ENCODE measurements at regions not wholly inside any gene's neighbourhood (a gene's known extent, or its start where the extent isn't known, plus 50 kb on each side); places are given as distances from the start of the nearest gene placed in this dataset.

DNA sequence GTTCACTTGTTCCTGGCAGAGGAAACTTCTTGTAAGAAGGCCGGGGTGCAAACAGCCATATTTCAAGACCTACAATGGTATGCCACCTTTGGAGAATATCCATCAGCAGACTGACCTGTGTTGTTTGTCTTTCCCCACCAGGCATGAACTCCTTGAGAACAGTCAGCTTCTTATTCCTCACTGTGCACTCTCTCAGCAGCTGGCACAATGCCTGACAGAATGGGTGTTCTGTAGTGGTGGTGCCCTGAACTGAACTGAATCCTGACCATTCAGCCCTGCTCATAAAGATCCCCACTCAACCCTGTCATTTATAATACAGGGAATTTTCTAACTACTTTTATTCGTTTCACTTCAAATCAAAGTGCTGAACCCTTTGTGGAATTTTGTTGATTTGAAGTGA, 206.9 kb downstream of the COX7C start:
- H3K79me2 ChIP-seq (ENCODE audit: control insufficient read depth, insufficient read depth, low read length) = no peaks in the 10 kb centered on the region
- no peak overlapping the region for H3K4me3 ChIP-seq (replicated peaks in 1 of 4; ENCODE audit: control extremely low read depth in 1 of 4, insufficient read depth in 1 of 4, low read depth in 3 of 4, low read length in 4 of 4)
- H3K9me3 ChIP-seq (ENCODE audit: control insufficient read depth, insufficient read depth, low read depth, low read length) = no peaks in the 10 kb centered on the region
- no peak for TF ChIP-seq EZH2 (IDR thresholded peaks at IDR 0.05; ENCODE audit: low read length, missing control alignments)
- TF ChIP-seq, protein P1, sequence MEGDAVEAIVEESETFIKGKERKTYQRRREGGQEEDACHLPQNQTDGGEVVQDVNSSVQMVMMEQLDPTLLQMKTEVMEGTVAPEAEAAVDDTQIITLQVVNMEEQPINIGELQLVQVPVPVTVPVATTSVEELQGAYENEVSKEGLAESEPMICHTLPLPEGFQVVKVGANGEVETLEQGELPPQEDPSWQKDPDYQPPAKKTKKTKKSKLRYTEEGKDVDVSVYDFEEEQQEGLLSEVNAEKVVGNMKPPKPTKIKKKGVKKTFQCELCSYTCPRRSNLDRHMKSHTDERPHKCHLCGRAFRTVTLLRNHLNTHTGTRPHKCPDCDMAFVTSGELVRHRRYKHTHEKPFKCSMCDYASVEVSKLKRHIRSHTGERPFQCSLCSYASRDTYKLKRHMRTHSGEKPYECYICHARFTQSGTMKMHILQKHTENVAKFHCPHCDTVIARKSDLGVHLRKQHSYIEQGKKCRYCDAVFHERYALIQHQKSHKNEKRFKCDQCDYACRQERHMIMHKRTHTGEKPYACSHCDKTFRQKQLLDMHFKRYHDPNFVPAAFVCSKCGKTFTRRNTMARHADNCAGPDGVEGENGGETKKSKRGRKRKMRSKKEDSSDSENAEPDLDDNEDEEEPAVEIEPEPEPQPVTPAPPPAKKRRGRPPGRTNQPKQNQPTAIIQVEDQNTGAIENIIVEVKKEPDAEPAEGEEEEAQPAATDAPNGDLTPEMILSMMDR (conservative IDR thresholded peaks at IDR 0.05 in 1 of 2, IDR thresholded peaks at IDR 0.05 in 1 of 2; ENCODE audit: low read depth in 1 of 2, low read length in 2 of 2) = no peak
- H3K4me2 ChIP-seq (ENCODE audit: extremely low read depth, insufficient read depth, low read length) = no peak overlapping the region
- no peaks in the 10 kb centered on the region for H3K27me3 ChIP-seq (ENCODE audit: control insufficient read depth, insufficient read depth, low read length)
- no peak for DNase-seq (ENCODE audit: low read depth in 2 of 2)
- no peaks in the 10 kb centered on the region for H3K4me1 ChIP-seq (ENCODE audit: control insufficient read depth, extremely low read depth, insufficient read depth, low read length)
- no peaks in the 10 kb centered on the region for H3K36me3 ChIP-seq (ENCODE audit: control insufficient read depth, insufficient read depth, low read length)
- no peak overlapping the region for H3K27ac ChIP-seq (ENCODE audit: insufficient read depth, low read length)
- H4K20me1 ChIP-seq (ENCODE audit: control insufficient read depth, extremely low read depth, insufficient read depth, low read length) = no peaks in the 10 kb centered on the region
- H3K9ac ChIP-seq (ENCODE audit: insufficient read depth, low read length) = no peak overlapping the region
- H2AFZ ChIP-seq (ENCODE audit: low read length) = no peak overlapping the region

DNA sequence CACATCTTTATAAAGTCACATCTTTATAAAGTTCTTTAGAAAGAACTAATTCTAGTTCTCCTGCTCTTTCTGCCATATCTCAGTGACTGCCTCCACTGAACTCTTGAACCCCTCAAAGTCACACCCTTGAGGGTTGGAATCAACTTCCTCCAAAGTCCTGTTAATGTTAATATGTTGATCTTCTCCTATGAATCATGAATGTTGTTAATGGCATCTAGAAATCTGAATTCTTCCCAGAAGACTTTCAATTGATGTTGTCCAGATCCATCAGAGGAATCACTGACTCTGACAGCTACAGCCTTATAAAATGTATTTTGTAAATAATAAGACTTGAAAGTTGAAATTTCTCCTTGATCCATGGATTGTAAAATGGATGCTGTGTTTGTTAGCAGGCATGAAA, 213.4 kb downstream of the COX7C start:
- no peaks in the 10 kb centered on the region for H3K9me3 ChIP-seq (ENCODE audit: control insufficient read depth, insufficient read depth, low read depth, low read length)
- no peaks in the 10 kb centered on the region for H3K79me2 ChIP-seq (ENCODE audit: control insufficient read depth, insufficient read depth, low read length)
- TF ChIP-seq, protein P1 (conservative IDR thresholded peaks at IDR 0.05 in 1 of 2, IDR thresholded peaks at IDR 0.05 in 1 of 2; ENCODE audit: low read depth in 1 of 2, low read length in 2 of 2) = no peak
- TF ChIP-seq EZH2 (IDR thresholded peaks at IDR 0.05; ENCODE audit: low read length, missing control alignments) = no peak
- H3K36me3 ChIP-seq (ENCODE audit: control insufficient read depth, insufficient read depth, low read length) = no peaks in the 10 kb centered on the region
- no peak overlapping the region for H3K27ac ChIP-seq (ENCODE audit: insufficient read depth, low read length)
- no peaks in the 10 kb centered on the region for H4K20me1 ChIP-seq (ENCODE audit: control insufficient read depth, extremely low read depth, insufficient read depth, low read length)
- no peaks in the 10 kb centered on the region for H3K4me1 ChIP-seq (ENCODE audit: control insufficient read depth, extremely low read depth, insufficient read depth, low read length)
- H3K4me3 ChIP-seq (replicated peaks in 1 of 4; ENCODE audit: control extremely low read depth in 1 of 4, insufficient read depth in 1 of 4, low read depth in 3 of 4, low read length in 4 of 4) = no peak overlapping the region
- no peak overlapping the region for H3K9ac ChIP-seq (ENCODE audit: insufficient read depth, low read length)
- no peak overlapping the region for H3K4me2 ChIP-seq (ENCODE audit: extremely low read depth, insufficient read depth, low read length)
- no peaks in the 10 kb centered on the region for H3K27me3 ChIP-seq (ENCODE audit: control insufficient read depth, insufficient read depth, low read length)
- DNase-seq (ENCODE audit: low read depth in 2 of 2) = no peak
- no peak overlapping the region for H2AFZ ChIP-seq (ENCODE audit: low read length)

DNA sequence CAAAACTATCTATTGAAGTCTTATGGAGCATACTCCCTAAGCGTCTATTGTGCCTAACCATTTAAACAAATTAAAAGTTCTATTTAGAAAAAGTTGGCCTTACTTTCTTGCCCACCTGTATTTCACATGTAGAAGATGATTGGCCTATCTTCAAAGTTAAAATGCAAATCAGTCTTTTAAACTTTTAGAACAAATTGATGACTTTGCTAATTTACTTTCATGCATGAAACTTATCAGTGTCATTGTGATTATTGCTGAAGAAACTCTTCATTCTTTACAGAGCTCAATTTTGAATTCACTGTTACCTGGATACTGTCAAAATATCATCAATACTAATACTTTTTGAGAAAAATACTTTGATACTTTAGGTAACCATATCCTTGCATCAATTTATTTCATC, 216.1 kb downstream of the COX7C start:
- Histone ChIP-seq H3K9me3 (ENCODE audit: control insufficient read depth, insufficient read depth, low read depth, low read length) (no peaks in the 10 kb centered on the region), H3K27me3 (ENCODE audit: control insufficient read depth, insufficient read depth, low read length) (no peaks in the 10 kb centered on the region), H3K9ac (ENCODE audit: insufficient read depth, low read length) (no peak overlapping the region), H3K36me3 (ENCODE audit: control insufficient read depth, insufficient read depth, low read length) (no peaks in the 10 kb centered on the region), H3K4me1 (ENCODE audit: control insufficient read depth, extremely low read depth, insufficient read depth, low read length) (no peaks in the 10 kb centered on the region), H3K4me2 (ENCODE audit: extremely low read depth, insufficient read depth, low read length) (no peak overlapping the region), H3K4me3 (replicated peaks in 1 of 4; ENCODE audit: control extremely low read depth in 1 of 4, insufficient read depth in 1 of 4, low read depth in 3 of 4, low read length in 4 of 4) (no peak overlapping the region), H4K20me1 (ENCODE audit: control insufficient read depth, extremely low read depth, insufficient read depth, low read length) (no peaks in the 10 kb centered on the region), H2AFZ (ENCODE audit: low read length) (no peak overlapping the region), H3K27ac (ENCODE audit: insufficient read depth, low read length) (no peak overlapping the region), H3K79me2 (ENCODE audit: control insufficient read depth, insufficient read depth, low read length) (no peaks in the 10 kb centered on the region)
- DNase-seq (ENCODE audit: low read depth in 2 of 2) = no peak
- TF ChIP-seq, protein P1 (conservative IDR thresholded peaks at IDR 0.05 in 1 of 2, IDR thresholded peaks at IDR 0.05 in 1 of 2; ENCODE audit: low read depth in 1 of 2, low read length in 2 of 2) = no peak
- TF ChIP-seq EZH2 (IDR thresholded peaks at IDR 0.05; ENCODE audit: low read length, missing control alignments) = no peak
